ENCODE measurements at regions not wholly inside any gene's neighbourhood (a gene's known extent, or its start where the extent isn't known, plus 50 kb on each side); places are given as distances from the start of the nearest gene placed in this dataset.
"Not testable (repeated sequence)": the region's sequence is repeated elsewhere in the genome, so short reads cannot be mapped to it uniquely, and the experiment has no call there.

GRCh38 chr5:72760259-72760658, 56.2 kb upstream of the TNPO1 start:
- DNase-seq (ENCODE audit: low spot score), result peak; percentile 33

GRCh38 chr5:72752909-72753308, 63.6 kb upstream of the TNPO1 start:
- DNase-seq (ENCODE audit: low spot score), result no peak

- DNase-seq (ENCODE audit: low spot score), result no peak
These were observed 67.0 kb upstream of the TNPO1 start for GRCh38 chr5:72749362-72749997.

DNA sequence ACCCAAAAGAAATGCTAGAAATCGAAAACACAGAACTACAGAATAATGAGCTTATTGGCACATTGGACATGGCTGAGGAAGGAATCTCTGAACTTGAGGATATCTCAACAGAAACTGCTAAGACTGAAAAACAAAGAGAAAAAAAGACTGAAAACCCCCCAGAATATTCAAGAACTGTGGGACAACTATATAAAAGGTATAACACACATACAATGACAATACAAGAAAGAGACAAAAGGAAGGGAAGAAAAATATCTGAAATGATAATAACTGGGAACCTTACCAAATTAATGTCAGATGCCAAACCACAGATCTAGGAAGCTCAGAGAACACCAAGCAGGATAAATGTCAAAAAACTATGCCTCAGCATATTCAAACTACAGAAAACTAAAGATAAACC, 68.6 kb upstream of the TNPO1 start:
- DNase-seq (ENCODE audit: low spot score), result no peak

GRCh38 chr5:72746736-72747135, 69.7 kb upstream of the TNPO1 start:
- no peak for DNase-seq (ENCODE audit: low spot score)

DNA sequence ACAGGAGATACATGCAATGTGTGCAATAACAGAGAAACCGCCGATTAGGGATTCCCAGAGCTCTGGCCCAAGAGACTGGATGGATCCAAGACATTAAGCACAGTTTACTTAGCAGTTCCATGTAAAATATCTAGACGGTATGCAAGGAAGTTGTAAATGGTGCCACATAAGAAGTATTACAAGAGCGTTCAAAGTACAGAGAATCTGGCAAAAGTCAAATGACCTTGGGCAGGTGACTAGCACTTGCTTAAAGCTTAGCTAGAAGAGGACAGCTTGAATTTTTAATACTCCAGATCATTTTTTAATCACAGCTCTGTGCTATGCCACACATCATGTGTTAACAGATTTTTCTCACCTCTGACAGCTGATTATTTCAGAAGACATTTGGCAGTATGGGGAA, 72.3 kb upstream of the TNPO1 start:
- no peak for DNase-seq (ENCODE audit: low spot score)

- DNase-seq (ENCODE audit: low spot score), result no peak
These were observed 74.7 kb upstream of the TNPO1 start for GRCh38 chr5:72741805-72742204.

- no peak for DNase-seq (ENCODE audit: low spot score)
These were observed 82.7 kb upstream of the TNPO1 start for GRCh38 chr5:72733810-72734209.

DNA sequence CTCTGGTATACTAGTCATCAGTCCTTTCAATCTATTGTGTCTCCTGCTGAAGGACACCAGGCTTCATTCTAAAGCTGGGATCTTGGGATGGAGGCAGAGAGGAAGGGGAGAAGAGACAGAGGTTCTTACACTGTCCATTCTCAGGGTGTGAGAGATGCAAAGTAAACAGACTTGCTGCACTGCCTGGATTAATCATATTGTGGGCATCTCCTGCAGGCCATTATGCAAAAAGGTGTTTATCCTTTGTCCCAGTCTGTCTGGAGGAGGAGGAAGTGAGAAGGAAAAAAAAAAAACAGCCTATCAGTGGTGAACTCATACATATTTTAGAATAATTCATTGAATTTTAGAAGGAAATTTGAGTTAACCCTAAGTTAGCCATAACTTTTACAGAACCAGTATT, 92.9 kb upstream of the TNPO1 start:
- DNase-seq (ENCODE audit: low spot score), result no peak

DNA sequence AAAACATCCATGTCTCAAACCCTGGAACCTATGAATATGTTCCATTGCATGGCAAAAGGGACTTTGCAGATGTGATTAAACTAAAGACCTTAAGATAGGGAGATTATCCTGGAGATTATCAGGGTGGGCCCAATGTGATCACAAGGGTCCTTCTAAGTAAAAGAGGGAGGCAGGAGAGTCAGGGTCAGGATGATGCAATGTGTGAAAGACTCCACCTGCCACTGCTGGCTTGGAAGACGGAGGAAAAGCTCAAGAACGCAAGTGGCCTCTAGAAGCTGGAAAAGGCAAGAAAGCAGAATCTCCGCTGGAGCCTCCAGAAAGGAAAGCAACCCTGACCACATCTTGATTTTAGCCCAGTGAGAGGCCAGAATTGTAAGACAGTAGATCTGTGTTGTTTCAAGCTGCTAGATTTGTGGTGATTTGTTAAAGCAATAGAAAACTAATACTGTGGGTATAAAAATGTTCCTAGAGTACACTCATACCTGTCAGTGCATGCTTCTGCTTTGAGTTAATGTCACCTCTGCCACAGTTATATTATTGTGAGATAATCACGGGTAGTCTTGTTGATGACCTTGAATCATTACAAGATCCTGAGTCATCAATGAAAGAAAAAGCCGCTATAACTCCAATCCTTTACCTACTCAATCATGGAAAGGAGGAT, 93.5 kb upstream of the TNPO1 start:
- no peak for DNase-seq (ENCODE audit: low spot score)

- no peak for DNase-seq (ENCODE audit: low spot score)
These were observed 94.6 kb upstream of the TNPO1 start for GRCh38 chr5:72721844-72722243.

GRCh38 chr5:72720205-72720604, 96.3 kb upstream of the TNPO1 start:
- no peak for DNase-seq (ENCODE audit: low spot score)

GRCh38 chr5:72711351-72711750, 105.1 kb upstream of the TNPO1 start:
- no peak for DNase-seq (ENCODE audit: low spot score)

DNA sequence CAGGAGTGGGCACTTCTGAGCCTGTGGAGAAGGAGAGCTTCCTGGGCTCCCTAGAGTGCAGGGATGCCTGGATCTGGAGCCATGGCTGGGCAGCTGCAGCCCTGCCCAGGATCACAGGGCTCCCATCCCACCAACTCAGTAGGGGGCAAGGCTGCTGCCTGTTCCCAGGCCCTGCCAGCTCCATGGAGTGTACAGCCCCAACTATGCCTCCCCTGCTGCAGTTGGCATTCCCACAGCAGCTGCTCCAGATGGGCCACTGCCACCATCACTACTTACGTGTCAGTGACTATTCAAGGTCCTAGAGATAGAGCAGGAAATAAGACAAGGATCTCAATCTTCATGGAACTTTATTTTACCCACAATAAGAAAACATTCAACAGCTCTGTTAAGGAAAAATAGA, 107.1 kb upstream of the TNPO1 start:
- DNase-seq (ENCODE audit: low spot score), result no peak

DNA sequence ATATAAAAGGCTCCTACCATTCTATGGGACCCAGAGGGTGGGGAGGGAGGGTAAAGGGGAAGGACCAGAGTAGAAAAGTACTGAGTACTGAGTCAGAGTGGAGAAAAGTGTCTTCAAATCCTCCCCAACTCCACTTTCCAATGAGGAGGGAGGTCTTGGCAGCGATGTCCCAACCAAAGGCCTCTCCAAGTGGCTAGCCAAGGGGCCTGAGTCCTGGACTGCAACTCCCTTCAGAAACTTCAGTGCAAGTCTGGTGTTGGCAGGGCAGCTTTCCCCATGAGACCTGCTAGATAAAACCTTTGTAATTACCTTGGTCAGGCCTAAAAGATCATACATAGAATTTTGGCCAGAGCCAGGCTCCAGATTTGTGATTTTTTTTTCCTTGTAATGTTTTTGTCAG, 111.3 kb upstream of the TNPO1 start:
- DNase-seq (ENCODE audit: low spot score), result no peak

DNA sequence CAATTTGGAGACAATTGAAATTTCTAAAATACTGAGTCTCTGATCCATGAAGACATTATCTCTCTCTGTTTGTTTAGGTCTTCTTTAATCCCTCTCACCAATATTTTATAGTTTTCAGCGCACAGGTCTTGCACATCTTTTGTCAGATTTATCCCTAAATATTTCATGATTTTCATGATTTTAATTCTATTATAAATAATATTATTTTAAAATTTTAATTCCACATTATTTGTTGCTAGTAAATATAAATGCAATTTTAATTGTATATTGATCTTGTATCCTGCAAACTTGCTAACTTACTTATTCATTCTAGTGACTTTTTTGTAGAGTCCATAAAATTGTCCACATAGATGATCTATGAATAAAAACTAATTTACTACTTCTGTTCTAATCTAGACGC, 112.6 kb upstream of the TNPO1 start:
- DNase-seq (ENCODE audit: low spot score), result no peak

- DNase-seq (ENCODE audit: low spot score), result no peak
These were observed 113.5 kb upstream of the TNPO1 start for GRCh38 chr5:72702881-72703434.

- DNase-seq (ENCODE audit: low spot score), result not testable (repeated sequence)
These were observed 114.4 kb upstream of the TNPO1 start for GRCh38 chr5:72702105-72702504.

GRCh38 chr5:72698481-72698880, 118.0 kb upstream of the TNPO1 start:
- DNase-seq (ENCODE audit: low spot score), result no peak

- DNase-seq (ENCODE audit: low spot score), result no peak
These were observed 118.8 kb upstream of the TNPO1 start for GRCh38 chr5:72697622-72698021.

DNA sequence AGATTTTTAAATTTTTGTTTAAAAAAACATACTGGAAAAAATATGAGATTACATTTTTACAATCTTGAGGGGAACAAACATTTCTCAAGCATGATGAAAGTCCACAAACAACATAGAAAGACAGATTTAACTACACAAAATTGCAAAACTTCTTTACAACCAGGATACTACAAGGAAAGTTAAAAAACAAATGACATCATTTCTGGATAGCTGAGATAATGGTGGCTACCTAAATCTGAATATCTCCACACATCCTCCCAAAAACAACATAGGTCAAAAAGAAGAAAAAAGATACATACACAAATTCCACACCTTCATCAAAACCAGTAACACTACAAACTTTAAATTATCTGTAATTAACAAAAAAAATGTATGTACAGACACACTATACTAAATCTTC, 120.8 kb upstream of the TNPO1 start:
- DNase-seq (ENCODE audit: low spot score), result no peak

DNA sequence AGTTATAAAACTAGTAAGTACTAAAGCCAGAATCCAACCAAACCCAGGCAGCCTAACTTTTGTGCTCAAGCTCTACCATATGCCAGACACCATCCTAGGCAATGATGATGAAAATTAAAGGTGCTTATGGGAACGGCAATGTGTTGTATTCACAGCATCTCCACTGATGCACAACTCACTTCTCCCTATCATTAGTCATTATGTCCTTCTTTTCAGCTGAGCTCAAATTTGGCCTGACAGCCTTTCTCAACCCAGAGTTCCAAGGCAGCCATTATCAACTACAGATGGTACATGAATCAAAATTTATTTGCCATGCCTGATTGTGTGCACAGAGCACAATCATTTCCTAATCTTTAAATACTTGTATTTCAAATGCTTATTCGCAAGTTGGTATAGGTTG, 121.6 kb upstream of the TNPO1 start:
- DNase-seq (ENCODE audit: low spot score), result no peak

DNA sequence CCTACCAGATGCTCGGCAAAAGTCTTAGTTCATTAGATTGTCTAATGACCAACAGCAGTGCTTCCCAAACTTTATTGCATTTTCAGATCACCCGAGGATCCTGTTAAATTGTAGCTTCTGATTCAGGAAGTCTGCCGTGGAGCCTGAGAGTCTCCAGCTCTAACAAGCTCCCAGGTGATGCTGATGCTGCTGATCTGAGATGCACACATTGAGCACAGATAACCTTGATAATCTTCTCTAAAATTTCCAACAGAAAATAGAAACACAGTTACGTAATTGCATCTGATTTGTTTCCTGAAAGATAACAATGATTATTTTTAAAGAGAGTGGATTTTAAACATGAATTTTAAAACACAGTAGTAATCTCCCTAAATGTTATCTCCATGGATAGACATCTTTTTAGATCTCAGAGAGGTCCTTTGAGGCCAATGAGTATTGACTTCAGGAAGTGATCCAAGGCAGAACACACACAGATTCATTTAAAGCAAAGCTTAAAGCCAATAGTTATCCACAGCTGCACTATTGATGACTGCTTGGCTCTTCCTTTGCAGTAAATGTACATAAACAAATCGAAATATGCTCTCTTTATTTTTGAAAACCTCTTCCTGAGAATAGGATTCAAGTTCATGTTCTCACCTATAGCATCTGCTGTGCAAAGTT, 122.8 kb upstream of the TNPO1 start:
- no peak for DNase-seq (ENCODE audit: low spot score)

All from GM03348 (cell line).